ENCODE measurements at regions not wholly inside any gene's neighbourhood (a gene's known extent, or its start where the extent isn't known, plus 50 kb on each side); places are given as distances from the start of the nearest gene placed in this dataset.

DNA sequence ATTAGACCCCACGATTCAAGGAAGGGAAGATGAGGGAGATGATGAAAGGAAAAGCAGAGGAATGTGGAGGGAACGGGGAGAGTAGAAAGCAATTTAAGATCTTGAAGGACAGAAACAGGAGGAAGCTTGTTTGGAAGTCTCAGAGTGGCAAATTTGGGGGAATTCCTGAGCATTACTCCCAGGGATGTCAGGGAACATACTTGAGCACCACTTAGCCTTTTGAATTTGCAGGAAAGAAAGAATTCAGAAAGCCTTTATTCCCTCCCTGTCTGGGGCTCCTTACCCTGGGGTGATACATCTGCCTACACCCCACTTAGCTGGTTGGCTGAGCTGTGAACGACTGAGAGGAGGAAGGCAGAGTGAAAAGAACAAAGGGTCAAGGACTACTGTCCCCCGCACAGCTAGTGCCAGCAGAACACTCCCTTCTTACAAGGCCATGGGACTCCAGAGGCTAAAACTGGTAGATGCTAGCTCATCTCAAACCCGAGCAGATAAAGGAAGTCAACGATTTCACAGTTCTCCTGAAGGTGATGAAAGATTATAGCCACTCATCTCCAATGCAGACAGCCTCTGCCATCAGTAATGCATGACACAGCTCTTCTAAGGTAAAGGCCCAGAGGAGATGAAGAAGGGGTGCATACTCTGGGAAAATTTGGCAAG lies 84.0 kb upstream of the AKIP1 start:
- peak; percentile 17 for DNase-seq

DNA sequence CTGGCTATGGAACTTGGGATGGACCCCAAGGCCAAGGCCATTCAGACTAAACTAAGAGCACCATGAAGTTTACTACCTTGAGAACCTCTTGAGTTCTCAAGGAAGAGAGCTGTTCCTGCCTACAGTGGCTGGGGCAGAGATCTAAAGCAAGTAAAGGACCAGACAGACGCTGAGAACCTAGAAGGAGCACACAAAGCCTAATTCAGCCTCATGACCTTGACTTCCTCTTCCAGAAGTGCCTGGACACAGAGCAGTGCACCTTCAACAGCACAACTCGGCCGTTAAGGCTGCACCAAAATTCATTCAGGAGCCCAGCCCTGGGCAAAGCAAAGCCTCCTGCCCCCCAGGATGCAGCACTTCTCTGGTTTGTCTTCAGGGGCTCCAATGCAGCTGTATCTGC lies 82.9 kb upstream of the AKIP1 start:
- peak; percentile 12 for DNase-seq

DNA sequence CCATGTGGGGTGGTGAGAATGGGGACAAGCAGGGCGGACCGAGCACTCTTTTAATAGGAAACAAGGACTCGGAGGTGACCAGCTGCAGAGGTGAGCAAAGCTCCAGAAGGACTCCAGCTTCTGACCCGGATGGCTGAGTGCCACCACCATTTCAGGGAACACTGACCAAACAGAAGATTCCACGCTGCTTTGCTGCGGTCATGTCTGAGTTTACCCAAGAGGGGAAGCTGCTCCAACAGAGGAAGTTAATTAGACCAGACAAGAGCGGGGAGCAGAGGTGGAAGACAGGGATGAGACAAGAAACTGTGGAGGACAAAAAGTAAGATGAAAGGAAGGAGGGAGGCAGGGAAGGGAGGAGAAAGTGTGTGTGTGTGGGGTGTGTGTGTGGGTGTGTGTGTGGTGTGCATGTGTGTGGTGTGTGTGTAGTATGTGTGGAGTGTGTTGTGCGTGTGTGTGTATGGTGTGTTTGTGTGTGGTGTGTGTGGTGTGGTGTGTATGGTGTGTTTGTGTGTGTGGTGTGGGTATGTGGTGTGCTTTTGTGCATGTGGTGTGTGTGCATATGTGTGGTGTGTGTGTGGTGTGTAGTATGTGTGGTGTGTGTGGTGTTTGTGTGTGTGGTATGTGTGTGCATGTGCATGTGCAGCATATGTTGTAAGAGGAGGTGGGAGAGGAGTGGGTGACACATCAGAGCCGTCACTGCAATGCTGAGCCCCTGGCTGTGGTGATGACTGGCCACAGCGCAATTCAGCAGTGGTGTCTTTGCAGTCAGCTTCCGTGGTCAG lies 82.2 kb upstream of the AKIP1 start:
- DNase-seq = peak; percentile 20

DNA sequence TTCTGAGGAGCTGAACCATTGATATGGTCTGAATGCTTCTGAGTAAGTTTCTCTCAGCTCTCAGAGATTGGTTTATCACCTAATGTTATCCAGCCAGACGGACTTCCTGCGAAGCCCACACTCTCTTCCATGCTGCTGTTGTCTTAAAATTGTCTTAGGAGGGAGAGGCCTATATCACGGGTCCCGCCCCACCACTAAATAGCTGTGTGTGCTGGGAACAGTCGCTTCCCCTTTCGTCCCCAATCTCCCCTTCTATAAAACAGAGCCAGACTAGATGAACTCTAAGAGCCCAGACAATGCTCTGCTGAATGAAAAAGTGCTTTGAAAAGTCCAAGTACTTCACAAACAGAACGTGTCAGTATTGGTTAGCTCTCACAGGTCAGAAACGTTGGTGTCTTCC lies 81.4 kb upstream of the AKIP1 start:
- peak; percentile 18 for DNase-seq

DNA sequence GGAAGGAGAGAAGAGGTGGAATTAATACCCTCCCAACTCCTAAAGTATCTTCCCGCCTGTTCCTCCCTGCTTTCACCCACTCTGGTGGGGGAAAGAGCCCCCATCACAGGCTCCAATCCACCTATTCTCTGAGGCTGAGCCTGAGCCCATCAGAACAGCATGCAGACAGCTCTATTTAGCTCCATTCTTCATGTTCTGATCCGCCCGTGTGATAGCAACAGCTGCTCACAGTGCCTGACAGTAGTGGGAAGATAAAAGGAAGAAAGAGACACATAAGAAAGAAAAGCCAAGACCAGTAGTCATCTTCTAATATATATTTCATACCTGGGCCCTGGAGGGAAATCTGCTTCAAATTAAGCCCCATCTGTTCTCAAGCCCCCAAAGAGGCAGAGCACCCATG lies 80.3 kb upstream of the AKIP1 start:
- DNase-seq = no peak

DNA sequence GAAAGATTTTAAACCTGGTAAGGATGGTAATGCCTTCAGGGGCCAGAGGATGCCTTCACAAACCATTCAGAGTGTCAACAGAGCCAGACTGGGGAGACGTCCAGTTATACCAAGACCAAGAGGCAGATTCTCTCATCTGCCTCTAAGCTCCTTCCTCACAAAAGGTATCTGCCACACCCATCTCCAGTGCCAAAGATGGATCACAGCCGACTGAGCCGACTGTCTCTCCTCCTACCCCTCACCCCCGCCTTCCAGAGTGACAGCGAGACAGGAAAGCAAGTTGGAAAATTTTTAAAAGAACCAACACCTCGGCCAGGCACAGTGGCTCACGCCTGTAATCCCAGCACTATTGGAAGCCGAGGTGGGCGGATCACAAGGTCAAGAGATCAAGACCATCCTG lies 79.1 kb upstream of the AKIP1 start:
- DNase-seq = peak; percentile 36

DNA sequence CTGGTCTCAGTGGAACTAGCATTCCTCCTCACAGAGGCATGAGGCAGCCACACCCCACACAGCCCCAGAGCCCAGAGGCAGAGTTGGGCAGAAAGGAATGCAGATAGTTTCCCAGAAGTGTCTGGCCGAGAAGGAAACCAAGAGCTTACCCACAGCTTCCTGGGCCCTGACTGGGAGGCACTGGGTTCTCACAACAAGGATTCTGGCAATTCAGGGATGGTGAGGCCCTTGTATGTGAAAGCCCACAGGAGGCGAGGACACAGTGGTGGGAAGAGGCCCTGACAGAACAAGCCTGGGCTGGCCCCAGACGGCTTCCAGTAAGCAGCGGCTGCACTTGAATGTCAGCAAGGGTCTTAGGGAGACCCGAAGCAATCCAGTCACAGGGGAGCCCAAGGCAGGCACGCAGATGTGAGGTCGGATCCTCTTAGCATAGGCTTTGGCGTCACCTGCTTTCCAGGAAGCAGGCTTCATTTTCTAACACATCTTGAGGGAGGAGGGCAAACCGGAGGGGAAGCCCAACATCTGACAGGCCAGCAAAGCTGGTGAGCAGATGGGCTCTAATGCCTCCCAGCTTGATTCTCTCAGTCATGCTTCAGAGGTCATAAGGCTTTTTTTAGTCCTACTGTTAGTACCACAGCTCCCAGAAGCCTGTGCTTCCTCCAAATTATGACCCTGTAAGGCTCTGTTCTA lies 78.3 kb upstream of the AKIP1 start:
- no peak for DNase-seq

DNA sequence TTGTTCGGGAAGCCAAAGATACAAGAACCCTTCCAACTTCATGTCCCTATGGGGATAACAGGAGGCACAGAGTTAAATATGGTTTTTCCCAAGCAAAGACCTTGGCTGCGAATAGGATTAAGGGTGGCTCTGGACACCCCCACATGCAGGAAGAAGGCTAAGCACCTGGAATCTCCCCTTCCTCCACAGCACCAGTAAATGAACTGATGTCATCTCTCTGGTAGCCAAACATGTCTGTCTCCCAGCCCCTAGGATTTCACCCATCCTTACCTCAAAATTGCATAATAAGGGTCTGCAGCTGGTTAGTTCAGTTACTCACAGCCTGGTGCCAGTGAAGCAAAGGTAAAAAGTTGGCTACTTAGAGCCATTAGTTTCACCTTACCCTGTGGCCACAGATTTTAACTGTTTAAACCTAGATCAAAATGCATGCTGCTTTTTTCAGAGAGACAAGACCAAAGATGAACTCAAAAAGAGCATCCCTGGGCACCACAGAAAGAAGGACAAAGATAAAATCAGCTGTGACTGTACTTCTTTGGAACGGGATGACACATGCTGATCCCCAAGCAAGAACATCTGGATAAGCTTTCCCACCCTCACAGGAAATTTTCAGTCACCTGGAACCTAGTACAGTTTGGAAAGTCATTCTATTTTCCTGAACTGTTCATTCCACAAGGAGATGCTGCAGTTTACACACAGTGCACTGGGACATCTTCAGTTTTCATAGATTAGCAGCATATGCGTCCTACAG lies 77.2 kb upstream of the AKIP1 start:
- DNase-seq = no peak

DNA sequence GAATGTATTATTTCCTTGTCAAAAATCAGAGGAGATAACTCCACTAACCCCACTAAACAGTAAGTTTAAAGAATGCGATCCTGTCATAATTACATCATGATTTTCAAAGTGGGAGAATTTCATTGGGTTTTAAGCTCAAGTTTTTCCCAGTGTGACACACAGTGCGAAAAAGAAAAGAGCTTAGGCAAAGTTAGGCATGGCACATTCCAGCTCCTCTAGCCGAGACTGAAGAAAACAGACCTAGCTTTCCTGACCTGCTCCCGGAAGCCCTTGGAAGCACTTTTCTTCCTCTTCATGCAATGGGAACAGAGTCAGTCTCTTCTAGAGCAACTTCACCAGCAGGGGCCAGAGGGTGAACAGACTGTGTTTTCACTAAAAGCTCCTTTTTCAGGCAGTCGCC lies 76.6 kb upstream of the AKIP1 start:
- DNase-seq = no peak

DNA sequence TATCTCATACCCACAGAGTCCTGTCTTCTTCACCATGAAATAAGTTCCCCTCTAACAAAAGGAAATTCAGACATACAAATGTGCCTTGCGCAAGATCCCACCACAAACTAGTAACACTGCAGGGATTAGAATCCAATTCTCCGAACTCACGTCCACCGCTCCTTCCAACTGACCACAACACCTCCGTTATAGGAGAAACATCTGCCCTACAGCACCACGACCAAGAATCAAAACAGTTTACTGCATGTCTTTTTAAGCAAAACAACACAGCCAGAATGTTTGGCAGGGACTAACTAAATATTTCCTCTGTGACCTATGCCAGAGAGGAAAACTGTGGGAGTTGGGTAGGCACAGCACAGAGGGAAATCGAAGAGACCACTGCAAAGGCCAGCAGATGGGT lies 72.7 kb upstream of the AKIP1 start:
- no peak for DNase-seq

DNA sequence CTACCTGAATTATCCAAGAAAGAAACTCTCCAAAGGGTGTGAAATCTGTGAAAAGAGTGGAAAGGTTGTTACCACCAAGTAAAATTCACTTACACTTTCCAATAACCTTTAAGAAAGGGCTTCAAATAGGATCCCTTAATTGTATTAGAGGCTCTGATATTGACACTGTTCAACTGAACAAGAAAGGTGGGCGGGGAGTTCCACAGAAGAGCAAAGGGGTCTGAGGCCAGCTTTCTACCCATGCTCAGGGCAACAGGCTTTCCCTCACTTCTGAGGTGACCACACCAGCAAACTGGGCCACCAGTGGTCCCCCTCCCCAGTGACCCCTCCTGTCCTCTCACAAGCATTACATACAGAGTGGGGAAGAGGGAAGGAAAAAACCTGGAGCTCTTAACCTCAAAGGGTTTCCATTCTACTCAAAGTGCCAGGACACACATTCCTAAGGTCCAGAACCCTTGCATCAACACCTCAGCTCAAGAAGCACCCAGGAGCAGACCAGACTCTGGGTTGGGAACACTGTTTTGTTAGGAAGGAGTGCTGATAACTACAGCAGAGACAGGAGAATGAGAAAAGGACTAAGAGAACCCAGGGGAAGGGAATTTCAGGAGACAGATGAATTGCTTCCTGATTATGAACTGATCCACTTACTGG lies 71.6 kb upstream of the AKIP1 start:
- no peak for DNase-seq

DNA sequence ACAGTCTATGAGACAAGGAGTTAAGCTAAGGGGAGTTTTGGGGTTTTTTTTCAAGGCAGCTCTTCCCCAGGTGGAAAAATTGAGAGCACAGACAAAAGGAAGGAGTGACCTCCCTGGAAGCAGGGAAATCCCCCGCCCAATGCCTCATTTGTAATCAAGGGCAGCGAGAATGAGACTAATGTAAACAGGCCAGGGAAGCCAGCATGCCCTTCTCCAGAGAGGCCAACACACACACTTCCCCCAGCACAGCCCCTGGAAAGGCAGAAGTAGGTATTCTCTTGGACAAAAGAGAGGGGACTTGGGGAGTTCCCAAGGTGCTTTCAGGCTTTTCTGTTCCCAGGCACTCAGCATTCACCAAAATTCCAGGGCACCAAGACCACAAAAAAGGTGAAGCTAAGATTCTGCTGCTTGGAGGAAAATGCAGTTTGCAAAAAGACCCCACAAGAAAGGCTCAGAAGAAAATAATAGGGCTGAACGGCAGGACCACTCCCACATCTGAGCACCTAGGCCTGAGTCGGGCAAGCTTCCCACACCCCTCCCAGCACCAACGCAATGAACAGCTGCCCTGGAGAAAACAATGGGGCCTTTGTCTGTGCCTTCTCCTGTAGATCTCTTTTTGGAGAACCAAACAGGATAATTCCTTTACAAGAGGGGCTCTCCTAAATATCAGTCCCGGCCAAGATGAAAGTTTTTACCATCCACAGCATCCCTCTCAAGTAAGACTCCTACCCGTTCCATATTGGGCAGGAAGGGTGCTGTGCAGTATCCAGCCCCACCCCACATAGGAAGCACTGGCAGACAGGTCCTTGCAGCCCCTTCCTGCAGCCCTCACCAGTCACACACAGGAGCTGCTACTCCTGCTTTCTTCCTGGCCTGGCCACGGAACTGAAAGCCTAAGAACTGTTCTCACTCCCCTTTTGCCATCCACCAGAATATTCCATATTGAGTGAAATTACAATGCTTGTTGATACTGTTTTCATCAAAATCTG lies 70.7 kb upstream of the AKIP1 start:
- DNase-seq = no peak

DNA sequence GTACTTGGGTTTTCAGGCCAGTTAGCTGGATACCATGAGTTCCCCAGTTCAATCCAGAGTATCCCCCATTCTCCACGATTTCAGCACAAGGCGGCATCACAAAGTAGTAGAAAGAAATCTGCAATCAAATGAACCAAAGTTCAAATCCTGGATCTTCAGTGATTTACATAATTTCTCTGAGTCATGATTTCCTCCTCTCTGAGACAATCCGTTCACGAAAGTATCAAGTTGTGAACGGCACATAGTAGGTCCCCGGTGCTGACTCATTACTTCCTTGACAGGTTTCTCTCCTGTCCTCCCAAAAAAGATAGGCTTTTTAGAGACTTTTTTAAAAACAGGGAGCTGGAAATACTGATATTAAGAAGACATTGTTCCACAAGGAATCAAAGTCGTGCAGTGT lies 69.1 kb upstream of the AKIP1 start:
- no peak for DNase-seq

DNA sequence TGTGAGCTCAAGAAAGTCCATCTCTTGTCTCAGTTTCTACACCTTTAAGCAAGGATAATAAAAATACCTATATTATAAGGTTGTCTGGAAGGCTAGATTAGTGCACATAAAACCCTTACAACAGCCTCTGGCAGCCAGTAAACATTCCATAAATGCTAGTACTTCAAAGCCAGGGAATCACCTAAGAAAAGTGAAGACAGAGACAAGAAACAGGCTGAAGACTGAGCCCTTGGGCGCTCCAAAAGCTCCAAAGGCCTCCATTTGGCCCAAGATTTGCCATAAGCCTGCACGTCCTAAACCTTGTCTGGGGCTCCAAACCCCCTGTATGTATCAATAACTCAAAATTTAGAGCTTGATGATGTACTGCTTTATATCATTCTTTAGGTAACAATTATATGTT lies 52.2 kb upstream of the AKIP1 start:
- no peak for DNase-seq
